ENCODE measurements at regions not wholly inside any gene's neighbourhood (a gene's known extent, or its start where the extent isn't known, plus 50 kb on each side); places are given as distances from the start of the nearest gene placed in this dataset.
"Not testable (repeated sequence)": the region's sequence is repeated elsewhere in the genome, so short reads cannot be mapped to it uniquely, and the experiment has no call there.

- DNase-seq = no peak
These were observed 279.2 kb downstream of the QDPR start for GRCh38 chr4:17232566-17233253.

- DNase-seq = not testable (repeated sequence)
These were observed 279.9 kb downstream of the QDPR start for GRCh38 chr4:17231880-17232475.

- DNase-seq = no peak
These were observed 281.2 kb downstream of the QDPR start for GRCh38 chr4:17230727-17231126.

- no peak for DNase-seq
These were observed 291.1 kb downstream of the QDPR start for GRCh38 chr4:17220816-17221215.

GRCh38 chr4:17218786-17219185 lies 293.1 kb downstream of the QDPR start:
- no peak for DNase-seq

GRCh38 chr4:17206829-17207801 lies 304.8 kb downstream of the QDPR start:
- DNase-seq = no peak

GRCh38 chr4:17204908-17205307 lies 306.5 kb upstream of the LDB2 start:
- DNase-seq = no peak

- DNase-seq = no peak
These were observed 305.4 kb upstream of the LDB2 start for GRCh38 chr4:17203797-17204196.

GRCh38 chr4:17197070-17197469 lies 298.6 kb upstream of the LDB2 start:
- no peak for DNase-seq

GRCh38 chr4:17195461-17196275 lies 297.2 kb upstream of the LDB2 start:
- no peak for DNase-seq

GRCh38 chr4:17194586-17194985 lies 296.1 kb upstream of the LDB2 start:
- DNase-seq = no peak

- DNase-seq = no peak
These were observed 291.3 kb upstream of the LDB2 start for GRCh38 chr4:17189759-17190158.

- no peak for DNase-seq
These were observed 290.9 kb upstream of the LDB2 start for GRCh38 chr4:17189401-17189720.

GRCh38 chr4:17188547-17189400 lies 290.3 kb upstream of the LDB2 start:
- no peak for DNase-seq

- DNase-seq = no peak
These were observed 289.7 kb upstream of the LDB2 start for GRCh38 chr4:17188125-17188524.

GRCh38 chr4:17187003-17187402 lies 288.6 kb upstream of the LDB2 start:
- no peak for DNase-seq

- DNase-seq = no peak
These were observed 284.4 kb upstream of the LDB2 start for GRCh38 chr4:17182888-17183287.

- DNase-seq = no peak
These were observed 276.3 kb upstream of the LDB2 start for GRCh38 chr4:17174751-17175150.

GRCh38 chr4:17173300-17173699 lies 274.9 kb upstream of the LDB2 start:
- DNase-seq = no peak

- no peak for DNase-seq
These were observed 271.7 kb upstream of the LDB2 start for GRCh38 chr4:17170131-17170530.

GRCh38 chr4:17169699-17170098 lies 271.3 kb upstream of the LDB2 start:
- DNase-seq = no peak

GRCh38 chr4:17168571-17168970 lies 270.1 kb upstream of the LDB2 start:
- DNase-seq = no peak

Measured in stimulated activated CD4-positive, alpha-beta T cell treated with anti-CD3 and anti-CD28 coated beads, Interleukin-4, amount 100 ng/mL, for 4 hours (primary cell).